ENCODE measurements at regions not wholly inside any gene's neighbourhood (a gene's known extent, or its start where the extent isn't known, plus 50 kb on each side); places are given as distances from the start of the nearest gene placed in this dataset.

GRCh38 chr1:209375671-209376365, 207.7 kb upstream of the CAMK1G start:
- peaks cover 21% of the 10 kb centered on the region for H3K4me1 Mint-ChIP-seq (ENCODE audit: low read depth)
- H3K9me3 Mint-ChIP-seq (ENCODE audit: low read depth): no peaks in the 10 kb centered on the region
- no peak for DNase-seq (ENCODE audit: low spot score)
- H3K4me3 Mint-ChIP-seq (ENCODE audit: unreplicated experiment): no peak overlapping the region
- TF ChIP-seq CTCF (IDR thresholded peaks at IDR 0.05): no peak
- H3K36me3 Mint-ChIP-seq (ENCODE audit: low read depth): no peaks in the 10 kb centered on the region
- no peaks in the 10 kb centered on the region for H3K27me3 Mint-ChIP-seq (ENCODE audit: low read depth)
- H3K27ac Mint-ChIP-seq (ENCODE audit: unreplicated experiment): peak overlapping the region; percentile 84

GRCh38 chr1:209376774-209377173, 206.7 kb upstream of the CAMK1G start:
- Mint-ChIP-seq H3K4me1 (ENCODE audit: low read depth) (peaks cover 21% of the 10 kb centered on the region), H3K4me3 (ENCODE audit: unreplicated experiment) (no peak overlapping the region), H3K27ac (ENCODE audit: unreplicated experiment) (no peak overlapping the region), H3K9me3 (ENCODE audit: low read depth) (no peaks in the 10 kb centered on the region), H3K36me3 (ENCODE audit: low read depth) (no peaks in the 10 kb centered on the region), H3K27me3 (ENCODE audit: low read depth) (no peaks in the 10 kb centered on the region)
- DNase-seq (ENCODE audit: low spot score): no peak
- TF ChIP-seq CTCF (IDR thresholded peaks at IDR 0.05): no peak

- no peak for DNase-seq (ENCODE audit: low spot score)
- no peak for TF ChIP-seq CTCF (IDR thresholded peaks at IDR 0.05)
- H3K4me1 Mint-ChIP-seq (ENCODE audit: low read depth): peaks cover 28% of the 10 kb centered on the region
- no peaks in the 10 kb centered on the region for H3K9me3 Mint-ChIP-seq (ENCODE audit: low read depth)
- no peaks in the 10 kb centered on the region for H3K27me3 Mint-ChIP-seq (ENCODE audit: low read depth)
- no peak overlapping the region for H3K27ac Mint-ChIP-seq (ENCODE audit: unreplicated experiment)
- H3K4me3 Mint-ChIP-seq (ENCODE audit: unreplicated experiment): no peak overlapping the region
- H3K36me3 Mint-ChIP-seq (ENCODE audit: low read depth): no peaks in the 10 kb centered on the region
These were observed 205.5 kb upstream of the CAMK1G start for GRCh38 chr1:209377995-209378394.

- Mint-ChIP-seq H3K4me3 (ENCODE audit: unreplicated experiment) (no peak overlapping the region), H3K27ac (ENCODE audit: unreplicated experiment) (no peak overlapping the region), H3K27me3 (ENCODE audit: low read depth) (no peaks in the 10 kb centered on the region), H3K36me3 (ENCODE audit: low read depth) (no peaks in the 10 kb centered on the region), H3K9me3 (ENCODE audit: low read depth) (no peaks in the 10 kb centered on the region), H3K4me1 (ENCODE audit: low read depth) (peaks cover 28% of the 10 kb centered on the region)
- no peak for DNase-seq (ENCODE audit: low spot score)
- TF ChIP-seq CTCF (IDR thresholded peaks at IDR 0.05): no peak
These were observed 204.2 kb upstream of the CAMK1G start for GRCh38 chr1:209379280-209379679.

GRCh38 chr1:209380420-209380819, 203.1 kb upstream of the CAMK1G start:
- Mint-ChIP-seq H3K27me3 (ENCODE audit: low read depth) (no peaks in the 10 kb centered on the region), H3K4me1 (ENCODE audit: low read depth) (peaks cover 21% of the 10 kb centered on the region), H3K4me3 (ENCODE audit: unreplicated experiment) (no peak overlapping the region), H3K27ac (ENCODE audit: unreplicated experiment) (no peak overlapping the region), H3K9me3 (ENCODE audit: low read depth) (no peaks in the 10 kb centered on the region), H3K36me3 (ENCODE audit: low read depth) (no peaks in the 10 kb centered on the region)
- no peak for DNase-seq (ENCODE audit: low spot score)
- TF ChIP-seq CTCF (IDR thresholded peaks at IDR 0.05): no peak
